GM12875 (cell line): ENCODE measurements at regions not wholly inside any gene's neighbourhood (a gene's known extent, or its start where the extent isn't known, plus 50 kb on each side); places are given as distances from the start of the nearest gene placed in this dataset.
"Not testable (repeated sequence)": the region's sequence is repeated elsewhere in the genome, so short reads cannot be mapped to it uniquely, and the experiment has no call there.

ENCODE experiments used
- H3K4me3 ChIP-seq: one replicate; pipeline ENCODE4 v1.5.1; 2011; ENCODE audit warnings: low read depth, low read length, control low read depth
- TF ChIP-seq, protein P1 (sequence below): IDR thresholded peaks from 2 replicates; pipeline ENCODE4 v1.5.1; 2011; ENCODE audit warnings: low read depth, mild to moderate bottlenecking, control low read depth, inconsistent platforms, low read length, moderate library complexity, borderline replicate concordance; ENCODE audit not compliant: insufficient read depth

DNA sequence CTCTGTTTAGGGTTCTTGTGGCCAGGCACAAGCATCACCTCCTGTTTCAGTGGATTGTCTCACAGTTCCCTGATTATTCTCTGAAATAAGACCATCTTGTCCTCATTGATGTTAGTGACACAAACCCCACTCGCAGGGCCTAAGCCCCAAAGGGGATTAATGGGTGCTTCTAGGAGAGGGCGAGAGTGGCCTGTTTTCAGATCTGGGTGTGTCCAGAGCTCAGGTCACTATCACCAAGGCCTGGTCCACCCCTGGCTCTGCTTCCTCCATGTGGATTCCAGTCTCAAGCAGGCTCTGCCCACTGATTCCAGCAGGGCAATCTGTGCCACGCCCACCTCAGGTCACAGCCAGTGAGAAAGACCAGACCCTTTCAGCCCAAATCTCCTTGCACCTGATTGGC lies 361.9 kb downstream of the ADGRD1 start:
- no peak overlapping the region for H3K4me3 ChIP-seq
- TF ChIP-seq, protein P1, sequence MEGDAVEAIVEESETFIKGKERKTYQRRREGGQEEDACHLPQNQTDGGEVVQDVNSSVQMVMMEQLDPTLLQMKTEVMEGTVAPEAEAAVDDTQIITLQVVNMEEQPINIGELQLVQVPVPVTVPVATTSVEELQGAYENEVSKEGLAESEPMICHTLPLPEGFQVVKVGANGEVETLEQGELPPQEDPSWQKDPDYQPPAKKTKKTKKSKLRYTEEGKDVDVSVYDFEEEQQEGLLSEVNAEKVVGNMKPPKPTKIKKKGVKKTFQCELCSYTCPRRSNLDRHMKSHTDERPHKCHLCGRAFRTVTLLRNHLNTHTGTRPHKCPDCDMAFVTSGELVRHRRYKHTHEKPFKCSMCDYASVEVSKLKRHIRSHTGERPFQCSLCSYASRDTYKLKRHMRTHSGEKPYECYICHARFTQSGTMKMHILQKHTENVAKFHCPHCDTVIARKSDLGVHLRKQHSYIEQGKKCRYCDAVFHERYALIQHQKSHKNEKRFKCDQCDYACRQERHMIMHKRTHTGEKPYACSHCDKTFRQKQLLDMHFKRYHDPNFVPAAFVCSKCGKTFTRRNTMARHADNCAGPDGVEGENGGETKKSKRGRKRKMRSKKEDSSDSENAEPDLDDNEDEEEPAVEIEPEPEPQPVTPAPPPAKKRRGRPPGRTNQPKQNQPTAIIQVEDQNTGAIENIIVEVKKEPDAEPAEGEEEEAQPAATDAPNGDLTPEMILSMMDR: no peak

DNA sequence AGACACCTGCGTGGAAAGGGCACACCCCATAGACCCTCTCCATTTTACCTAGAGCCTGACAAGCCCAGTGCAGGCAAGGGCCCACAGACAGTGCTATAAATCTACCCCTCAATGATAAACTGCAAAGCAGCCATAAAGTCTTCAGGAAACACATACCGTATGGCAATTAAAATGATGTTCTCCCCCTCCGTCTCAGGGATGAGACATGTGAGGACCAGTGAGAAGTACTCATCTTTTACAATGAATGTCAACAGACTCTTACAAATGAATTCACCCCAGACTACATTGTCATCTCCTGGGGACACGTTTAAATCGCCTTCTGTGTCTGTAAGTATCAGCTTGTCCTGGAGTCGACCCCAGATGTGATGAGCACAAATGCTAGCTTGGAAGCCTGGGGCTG lies 362.7 kb downstream of the ADGRD1 start:
- H3K4me3 ChIP-seq: no peak overlapping the region
- TF ChIP-seq, protein P1: no peak

DNA sequence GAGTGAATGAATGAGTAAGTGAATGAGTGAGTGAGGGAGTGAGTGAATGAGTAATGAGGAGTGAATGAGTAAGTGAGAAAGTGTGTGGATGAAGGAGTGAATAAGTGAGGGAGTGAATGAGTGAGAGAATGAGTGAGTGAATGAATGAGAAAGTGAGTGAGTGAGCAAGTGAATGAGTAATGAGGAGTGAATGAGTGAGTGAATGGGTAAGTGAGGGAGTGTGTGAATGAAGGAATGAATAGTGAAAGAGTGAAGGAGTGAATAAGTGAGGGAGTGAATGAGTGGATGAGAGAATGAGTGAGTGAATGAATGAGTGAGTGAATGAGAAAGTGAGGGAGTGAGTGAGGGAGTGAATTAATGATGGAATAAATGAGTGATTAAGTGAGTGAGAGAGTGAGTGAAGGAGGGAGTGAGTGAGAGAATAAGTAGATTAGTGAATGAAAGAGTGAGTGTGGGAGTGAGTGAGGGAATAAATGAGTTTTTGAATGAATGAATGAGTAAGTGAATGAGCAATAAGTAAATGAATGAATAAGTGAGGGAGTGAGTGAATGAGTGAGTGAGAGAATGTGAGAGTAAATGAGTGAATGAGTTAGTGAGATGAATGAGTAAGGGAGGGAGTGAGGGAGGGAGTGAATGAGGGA lies 364.5 kb downstream of the ADGRD1 start:
- TF ChIP-seq, protein P1: no peak

DNA sequence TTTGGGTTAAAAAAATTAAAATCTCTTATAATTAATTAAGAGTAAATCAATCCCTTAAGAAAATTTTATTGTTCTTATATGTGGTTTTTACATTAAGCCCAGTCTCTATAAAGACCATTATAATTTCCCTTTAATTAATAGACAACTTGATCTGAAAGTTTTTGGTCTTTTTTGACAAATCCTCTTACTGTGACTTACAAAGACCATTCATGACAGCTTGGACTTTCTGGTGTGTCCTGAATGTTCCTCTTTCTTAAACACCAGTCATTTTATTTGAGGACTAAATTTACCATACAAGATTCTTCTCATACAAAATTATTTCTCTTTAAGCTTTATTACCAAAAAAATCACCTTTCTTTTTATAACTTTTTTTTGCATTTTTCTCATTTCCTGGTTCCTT lies 368.3 kb downstream of the ADGRD1 start:
- TF ChIP-seq, protein P1: no peak
- no peak overlapping the region for H3K4me3 ChIP-seq

More for the DNA sequence above, 364.5 kb downstream of the ADGRD1 start:
- H3K4me3 ChIP-seq: no peak overlapping the region

DNA sequence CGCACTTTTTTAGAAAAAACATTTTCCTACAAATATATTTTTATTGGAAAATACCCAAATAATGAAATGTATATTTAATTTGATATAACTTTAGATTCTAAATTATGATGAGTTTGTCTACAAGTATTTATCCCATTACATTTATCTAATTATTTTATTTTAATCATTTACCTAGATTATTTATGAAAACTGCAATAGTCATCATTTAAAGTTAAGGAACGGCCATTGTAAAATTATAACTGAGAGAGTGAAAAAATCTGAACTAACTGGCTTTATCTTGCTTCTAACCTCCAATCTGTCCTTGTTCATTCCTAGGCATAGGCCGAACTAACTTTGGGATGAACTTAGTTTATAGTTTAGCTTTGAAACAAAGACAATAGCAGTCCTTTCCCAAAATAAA lies 368.8 kb downstream of the ADGRD1 start:
- H3K4me3 ChIP-seq: not testable (repeated sequence)

DNA sequence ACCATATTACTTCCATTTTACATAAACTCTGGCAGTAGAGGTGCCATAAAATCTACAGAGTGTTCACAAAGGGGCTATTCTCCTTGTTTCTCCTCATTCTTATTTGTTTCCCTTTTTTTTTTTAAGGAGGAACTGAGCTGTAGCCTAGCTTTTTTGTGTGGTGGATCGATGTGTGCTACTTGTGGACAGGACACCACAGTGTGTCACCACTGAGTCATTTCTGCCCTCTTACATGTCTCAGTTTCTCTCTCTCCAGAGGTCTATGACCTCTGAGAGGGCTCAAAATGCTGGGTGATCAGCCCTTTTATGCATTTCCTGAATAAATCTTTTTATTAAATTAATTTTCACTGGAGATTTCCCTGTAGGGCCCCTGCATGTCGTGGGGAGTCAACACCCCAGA lies 370.2 kb downstream of the ADGRD1 start:
- H3K4me3 ChIP-seq: no peak overlapping the region
- TF ChIP-seq, protein P1: no peak

DNA sequence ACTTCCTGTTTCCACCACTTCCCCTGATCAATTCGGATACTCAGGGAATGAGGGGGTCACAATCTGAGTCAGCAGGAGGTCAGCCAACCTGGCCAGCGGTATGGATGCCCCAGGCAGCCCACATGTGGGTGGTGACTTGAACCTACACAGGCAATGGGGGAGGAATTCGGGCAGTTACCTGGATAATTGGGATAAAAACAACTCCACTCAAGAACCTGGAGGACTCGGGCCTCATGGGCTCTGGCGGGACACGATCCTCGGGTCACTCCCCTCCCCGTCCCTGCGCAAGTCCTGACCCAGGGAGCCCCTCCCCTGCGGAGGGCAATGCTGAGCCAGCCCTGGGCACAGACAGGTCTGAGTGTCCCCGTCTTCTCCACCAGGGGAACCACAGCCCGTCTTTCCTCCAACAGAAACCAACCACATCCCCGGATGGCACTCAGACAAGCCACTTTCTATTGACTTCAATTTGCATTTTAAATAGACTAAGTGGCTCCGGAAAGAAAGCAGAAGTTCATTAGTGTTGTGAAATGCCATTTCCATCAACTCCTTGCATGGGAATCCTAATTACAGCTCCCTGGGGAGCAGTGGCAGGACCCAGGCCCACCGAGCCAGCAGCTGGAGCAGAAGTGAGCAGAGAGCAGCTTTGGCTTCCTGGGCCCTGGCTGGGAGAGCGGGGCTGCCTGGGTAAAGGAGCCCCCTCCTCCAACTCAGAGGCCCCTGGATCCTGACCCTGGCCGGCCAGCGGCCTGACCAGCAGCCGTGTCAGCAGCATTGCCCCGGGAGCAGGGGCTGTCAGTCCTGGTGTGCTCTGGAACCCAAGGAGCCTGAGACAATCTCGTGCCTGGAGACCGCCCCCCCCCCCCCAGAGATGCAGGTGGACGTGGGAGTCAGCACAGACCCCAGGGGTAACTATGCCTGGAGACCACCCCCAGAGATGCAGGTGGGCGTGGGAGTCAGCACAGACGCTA lies 374.1 kb downstream of the ADGRD1 start:
- H3K4me3 ChIP-seq: no peak overlapping the region
- TF ChIP-seq, protein P1: 0 out of 2 replicates have a peak, but pooled peaks have one; percentile 6

DNA sequence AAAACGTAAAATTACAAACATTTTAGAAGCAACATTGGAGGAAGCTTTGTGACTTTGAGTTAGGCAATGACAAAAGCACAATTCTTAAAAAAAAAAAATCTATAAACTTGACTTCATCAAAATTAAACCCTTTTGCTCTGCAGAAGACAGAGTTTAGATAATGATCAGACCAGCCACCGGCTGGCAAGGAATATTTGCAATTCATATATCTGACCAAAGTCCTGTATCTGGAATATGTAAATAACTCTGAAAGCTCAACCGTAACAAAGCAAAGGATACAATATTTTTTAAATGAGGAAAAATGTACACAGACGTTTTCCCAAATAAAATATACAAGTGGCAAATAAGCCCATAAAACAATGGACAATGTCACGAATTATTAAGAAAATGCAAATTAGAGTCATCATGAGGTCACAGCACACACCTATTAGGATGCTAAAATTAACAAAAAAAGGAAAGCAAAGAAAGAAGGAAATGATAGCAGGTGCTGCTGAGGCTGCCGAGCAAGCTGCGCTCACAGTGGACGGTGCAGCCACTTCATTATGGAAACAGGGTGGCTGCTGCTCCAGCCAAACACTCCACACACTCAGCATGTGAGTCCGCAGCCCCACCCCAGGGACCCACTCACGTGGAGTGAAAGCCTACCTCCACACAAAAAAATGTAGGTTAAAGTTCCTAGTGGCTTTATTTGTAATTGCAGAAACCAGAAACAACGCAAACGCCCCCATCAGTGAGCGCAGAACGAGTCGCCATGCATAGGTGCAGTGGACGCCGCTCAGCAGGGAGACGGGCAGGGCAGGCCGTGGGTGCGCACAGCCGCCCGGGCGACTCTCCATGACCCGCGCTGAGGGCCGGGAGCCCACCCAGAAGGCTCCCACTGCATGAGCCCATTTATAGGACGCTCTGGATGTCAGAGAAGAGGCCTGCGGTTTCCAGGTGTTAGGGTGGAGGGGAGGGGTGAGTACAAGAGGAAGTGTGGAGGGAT lies 375.4 kb downstream of the ADGRD1 start:
- H3K4me3 ChIP-seq: not testable (repeated sequence)
